Liver (tissue), 7 donors: ENCODE measurements at regions not wholly inside any gene's neighbourhood (a gene's known extent, or its start where the extent isn't known, plus 50 kb on each side); places are given as distances from the start of the nearest gene placed in this dataset.

Source experiments
- DNase-seq: peaks from one replicate; pipeline ENCODE4 v3.0.0-alpha.2; 2017; ENCODE audit warnings: low spot score
- H3K27ac ChIP-seq, 2 donors: one replicate each; pipeline ENCODE4 v1.7.0; 2013; ENCODE audit warnings: inconsistent platforms in 2 of 2, low read length in 2 of 2, control low read depth in 1 of 2, low read depth in 1 of 2, mild to moderate bottlenecking in 1 of 2
- H3K27me3 ChIP-seq, 4 donors: one replicate each; pipeline versions ENCODE4 v1.6.1 to v1.7.0; 2013; ENCODE audit warnings: low read length in 3 of 4, inconsistent platforms in 1 of 4, mild to moderate bottlenecking in 1 of 4, moderate library complexity in 1 of 4; ENCODE audit not compliant: control insufficient read depth in 4 of 4, insufficient read depth in 4 of 4
- H3K36me3 ChIP-seq, 4 donors: one replicate each; pipeline versions ENCODE4 v1.6.1 to v1.7.0; 2013; ENCODE audit warnings: low read length in 3 of 4, mild to moderate bottlenecking in 3 of 4, low read depth in 1 of 4, moderate library complexity in 1 of 4; ENCODE audit not compliant: control insufficient read depth in 4 of 4, insufficient read depth in 3 of 4
- H3K4me1 ChIP-seq, 4 donors: one replicate each; pipeline versions ENCODE4 v1.6.1 to v1.7.0; 2013; ENCODE audit warnings: low read length in 3 of 4, mild to moderate bottlenecking in 3 of 4, moderate library complexity in 1 of 4; ENCODE audit not compliant: control insufficient read depth in 4 of 4, insufficient read depth in 4 of 4
- H3K4me3 ChIP-seq, 3 donors: one replicate each; pipeline versions ENCODE4 v1.6.1 to v1.7.0; 2013; ENCODE audit warnings: low read length in 3 of 3, control low read depth in 1 of 3, low read depth in 1 of 3, mild to moderate bottlenecking in 1 of 3
- H3K9ac ChIP-seq, 2 donors: one replicate each; pipeline ENCODE4 v1.7.0; 2013; ENCODE audit warnings: low read length in 2 of 2, mild to moderate bottlenecking in 2 of 2, moderate library complexity in 2 of 2, control low read depth in 1 of 2, low read depth in 1 of 2
- H3K9me3 ChIP-seq, 4 donors: one replicate each; pipeline versions ENCODE4 v1.6.1 to v1.7.0; 2013; ENCODE audit warnings: low read length in 3 of 4; ENCODE audit not compliant: control insufficient read depth in 4 of 4
- ATF3 ChIP-seq: IDR thresholded peaks from 2 replicates; pipeline ENCODE4 v1.6.1; 2016; ENCODE audit warnings: antibody characterized with exemption
- GABPA ChIP-seq, 2 donors: IDR thresholded peaks in 1 of 2; conservative IDR thresholded peaks in 1 of 2; 2 replicates each; pipeline ENCODE4 v1.6.1; 2016; ENCODE audit warnings: antibody characterized with exemption in 2 of 2, mild to moderate bottlenecking in 1 of 2, moderate library complexity in 1 of 2
- HNF4A ChIP-seq, 2 donors: conservative IDR thresholded peaks; 2 replicates each; pipeline ENCODE4 v1.6.1; 2016; ENCODE audit warnings: antibody characterized with exemption in 2 of 2, mild to moderate bottlenecking in 2 of 2
- HNF4G ChIP-seq: IDR thresholded peaks from 2 replicates; pipeline ENCODE4 v1.6.1; 2016; ENCODE audit warnings: antibody characterized with exemption
- JUND ChIP-seq, 2 donors: IDR thresholded peaks; 2 replicates each; pipeline ENCODE4 v1.6.1; 2016; ENCODE audit warnings: antibody characterized with exemption in 2 of 2
- NR2F2 ChIP-seq: IDR thresholded peaks from 2 replicates; pipeline ENCODE4 v1.6.1; 2016; ENCODE audit warnings: antibody characterized with exemption
- REST ChIP-seq: IDR thresholded peaks from 2 replicates; pipeline ENCODE4 v1.6.1; 2016; ENCODE audit warnings: antibody characterized with exemption, mild to moderate bottlenecking
- RXRA ChIP-seq, 2 donors: IDR thresholded peaks; 2 replicates each; pipeline ENCODE4 v1.6.1; 2017 to 2018; ENCODE audit warnings: antibody characterized with exemption in 2 of 2, mild to moderate bottlenecking in 1 of 2
- SP1 ChIP-seq: IDR thresholded peaks from 2 replicates; pipeline ENCODE4 v1.6.1; 2018; ENCODE audit warnings: antibody characterized with exemption, mild to moderate bottlenecking
- ZBTB33 ChIP-seq: IDR thresholded peaks from 2 replicates; pipeline ENCODE4 v1.6.1; 2016; ENCODE audit warnings: antibody characterized with exemption
- WGBS: extraction: QIAGEN DNeasy Blood & Tissue Kit; methylation state at CpG from one replicate; pipeline ENCODE4 v1.1.7; 2013; 5-methylcytosine and 5-hydroxymethylcytosine counted together
- donor health status: healthy.
- donor health status: healthy.
- donor health status: healthy.
- donor health status: healthy.

GRCh38 chr6:150656156-150656555 lies 56.5 kb downstream of the PLEKHG1 start:
- H3K9ac ChIP-seq, result no peak overlapping the region
- 80% methylated on average over 1 of the region's 1 CpG for WGBS
- no peak overlapping the region for H3K27ac ChIP-seq
- no peak overlapping the region for H3K4me3 ChIP-seq
- no peaks in the 10 kb centered on the region for H3K4me1 ChIP-seq
- no peaks in the 10 kb centered on the region for H3K9me3 ChIP-seq
- no peaks in the 10 kb centered on the region for H3K27me3 ChIP-seq
- H3K36me3 ChIP-seq, result no peaks in the 10 kb centered on the region
- TF ChIP-seq JUND (IDR thresholded peaks at IDR 0.05) (no peak), NR2F2 (peak; percentile 85), RXRA (IDR thresholded peaks at IDR 0.05) (no peak)
- no peak for DNase-seq

- no peaks in the 10 kb centered on the region for H3K36me3 ChIP-seq
- H3K27me3 ChIP-seq, result no peaks in the 10 kb centered on the region
- no peaks in the 10 kb centered on the region for H3K9me3 ChIP-seq
- no peak for DNase-seq
- no peak overlapping the region for H3K9ac ChIP-seq
- TF ChIP-seq SP1 (no peak), ATF3 (no peak), RXRA (IDR thresholded peaks at IDR 0.05) (no peak), HNF4G (no peak), REST (no peak)
- no peak overlapping the region for H3K4me3 ChIP-seq
- H3K4me1 ChIP-seq, result no peaks in the 10 kb centered on the region
- no peak overlapping the region for H3K27ac ChIP-seq
- WGBS, result 80% methylated on average over 1 of the region's 1 CpG
These were observed 58.7 kb downstream of the PLEKHG1 start for GRCh38 chr6:150658421-150658820.

- H3K27ac ChIP-seq, result no peak overlapping the region
- no peak for TF ChIP-seq SP1
- no peak for TF ChIP-seq REST
- TF ChIP-seq RXRA (IDR thresholded peaks at IDR 0.05), result no peak
- no peak for TF ChIP-seq HNF4G
- no peak for TF ChIP-seq HNF4A (conservative IDR thresholded peaks at IDR 0.05)
- no peak for TF ChIP-seq GABPA (IDR thresholded peaks at IDR 0.05 in 1 of 2, conservative IDR thresholded peaks at IDR 0.05 in 1 of 2)
- no peak for TF ChIP-seq ZBTB33
- no peak for TF ChIP-seq NR2F2
- no peaks in the 10 kb centered on the region for H3K4me1 ChIP-seq
- no peaks in the 10 kb centered on the region for H3K36me3 ChIP-seq
- no peaks in the 10 kb centered on the region for H3K27me3 ChIP-seq
- no peak for DNase-seq
- no peak overlapping the region for H3K4me3 ChIP-seq
- no peak overlapping the region for H3K9ac ChIP-seq
- H3K9me3 ChIP-seq, result no peaks in the 10 kb centered on the region
- 79% methylated on average over 6 of the region's 6 CpGs for WGBS
These were observed 59.5 kb downstream of the PLEKHG1 start for GRCh38 chr6:150659046-150659763.
